ENCODE measurements at regions not wholly inside any gene's neighbourhood (a gene's known extent, or its start where the extent isn't known, plus 50 kb on each side); places are given as distances from the start of the nearest gene placed in this dataset.

DNA sequence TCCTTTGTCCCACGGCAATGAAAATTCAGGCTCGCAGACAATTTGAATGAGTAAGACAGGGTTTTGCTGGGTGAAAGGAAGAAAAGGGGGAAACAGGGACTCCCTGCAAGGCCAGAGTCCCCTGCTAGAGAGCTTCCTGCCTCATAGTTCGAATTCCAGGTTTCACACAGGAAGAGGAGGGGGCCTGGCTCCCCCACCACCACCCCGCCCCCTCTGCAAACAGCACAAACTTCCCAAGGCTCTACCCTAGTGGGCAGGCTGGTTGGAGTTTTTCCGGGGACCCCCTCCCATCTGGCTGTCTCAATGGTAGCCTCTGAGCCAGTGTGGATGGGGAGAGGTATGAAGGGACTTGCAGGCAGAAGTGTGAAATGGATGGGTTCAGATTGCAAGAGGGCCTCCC is 57.4 kb upstream of the NEBL start:
- H3K9me3 Mint-ChIP-seq, result no peaks in the 10 kb centered on the region
- H3K36me3 Mint-ChIP-seq, result no peaks in the 10 kb centered on the region
- no peak overlapping the region for H3K4me3 Mint-ChIP-seq
- ATAC-seq (ENCODE audit: low read depth), result no peak
- H3K27me3 Mint-ChIP-seq, result no peaks in the 10 kb centered on the region
- H3K4me1 Mint-ChIP-seq, result no peaks in the 10 kb centered on the region
- POLR2A ChIA-PET, result no interaction called here
- no peak overlapping the region for H3K27ac Mint-ChIP-seq
- no peak for DNase-seq

DNA sequence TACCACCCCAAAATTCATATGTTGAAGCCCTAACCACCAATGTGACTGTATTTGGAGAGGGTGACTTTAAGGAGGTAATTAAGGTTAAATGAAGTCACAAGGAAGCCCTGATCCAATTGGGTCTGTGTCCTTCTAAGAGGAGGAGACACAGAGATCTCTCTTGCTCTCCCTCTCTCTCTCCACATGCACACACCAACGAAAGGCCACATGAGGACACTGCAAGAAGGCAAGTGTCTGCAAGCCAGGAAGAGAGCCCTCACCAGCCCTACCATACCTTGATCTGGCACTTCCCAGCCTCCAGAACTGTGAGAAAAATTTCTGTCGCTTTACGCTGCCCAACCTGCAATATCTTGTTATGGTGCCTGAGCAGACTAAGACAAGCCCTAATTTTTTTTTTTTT is 56.0 kb upstream of the NEBL start:
- H3K4me3 Mint-ChIP-seq, result no peak overlapping the region
- H3K36me3 Mint-ChIP-seq, result no peaks in the 10 kb centered on the region
- DNase-seq (no peak), ATAC-seq (ENCODE audit: low read depth) (no peak)
- no peak overlapping the region for H3K27ac Mint-ChIP-seq
- POLR2A ChIA-PET, result no interaction called here
- no peaks in the 10 kb centered on the region for H3K4me1 Mint-ChIP-seq
- no peaks in the 10 kb centered on the region for H3K27me3 Mint-ChIP-seq
- no peaks in the 10 kb centered on the region for H3K9me3 Mint-ChIP-seq

DNA sequence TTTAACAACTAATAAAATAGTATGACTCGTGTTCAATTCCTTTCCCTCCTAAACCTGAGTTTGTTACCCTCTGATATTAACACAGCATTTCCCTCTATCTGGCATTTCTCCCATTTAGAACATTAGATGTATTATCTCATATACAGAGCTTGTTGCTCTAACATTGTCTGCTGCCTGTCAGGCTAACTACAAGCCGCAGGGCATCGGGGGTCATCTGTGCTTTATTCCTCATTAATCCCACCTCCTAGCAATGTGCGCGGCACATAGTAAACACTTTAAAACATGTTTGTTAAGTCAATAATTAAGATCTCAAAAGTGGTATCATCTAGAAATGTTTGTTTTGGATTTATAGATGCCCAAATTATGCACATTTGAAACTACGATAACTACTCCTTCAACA is 52.9 kb upstream of the NEBL start:
- DNase-seq (no peak), ATAC-seq (ENCODE audit: low read depth) (no peak)
- no peaks in the 10 kb centered on the region for H3K27me3 Mint-ChIP-seq
- H3K4me3 Mint-ChIP-seq, result no peak overlapping the region
- H3K9me3 Mint-ChIP-seq, result no peaks in the 10 kb centered on the region
- POLR2A ChIA-PET, result no interaction called here
- no peak overlapping the region for H3K27ac Mint-ChIP-seq
- H3K36me3 Mint-ChIP-seq, result no peaks in the 10 kb centered on the region
- no peaks in the 10 kb centered on the region for H3K4me1 Mint-ChIP-seq

DNA sequence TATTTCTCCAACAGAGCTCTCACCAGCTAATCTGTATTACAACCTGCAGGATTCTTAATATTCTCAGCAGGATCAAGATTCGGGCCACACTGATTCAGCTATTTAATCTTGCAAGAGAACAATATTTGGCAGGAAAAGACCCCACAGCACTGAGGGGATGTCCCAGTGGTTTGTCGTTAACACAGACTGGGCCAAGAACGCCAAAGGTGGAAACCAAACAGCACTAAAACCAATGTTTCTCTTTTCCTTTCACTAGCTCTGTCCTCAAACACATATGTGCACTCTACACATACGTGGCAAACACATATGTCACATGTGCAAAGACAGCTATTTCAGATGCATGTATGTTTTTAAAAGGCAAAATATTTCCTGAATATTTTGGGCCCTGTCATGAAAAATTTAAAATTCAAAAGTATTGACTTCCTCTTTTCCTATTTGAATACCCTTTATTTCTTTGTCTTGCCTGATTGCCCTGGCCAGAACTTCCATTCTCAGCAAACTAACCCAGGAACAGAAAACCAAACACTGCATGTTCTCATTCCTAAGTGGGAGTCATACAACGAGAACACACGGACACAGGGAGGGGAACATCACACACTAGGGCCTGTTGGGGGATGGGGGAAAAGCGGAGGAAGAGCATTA is 51.7 kb upstream of the NEBL start:
- no peaks in the 10 kb centered on the region for H3K36me3 Mint-ChIP-seq
- no peaks in the 10 kb centered on the region for H3K27me3 Mint-ChIP-seq
- H3K9me3 Mint-ChIP-seq, result no peaks in the 10 kb centered on the region
- H3K4me3 Mint-ChIP-seq, result no peak overlapping the region
- ATAC-seq (ENCODE audit: low read depth) (no peak), DNase-seq (no peak)
- no peak overlapping the region for H3K27ac Mint-ChIP-seq
- POLR2A ChIA-PET, result no interaction called here
- no peaks in the 10 kb centered on the region for H3K4me1 Mint-ChIP-seq

Data from activated naive CD8-positive, alpha-beta T cell treated with anti-CD3 and anti-CD28 coated beads, Interleukin-2, amount 10 ng/mL, durations not matched to agents 7 days and 5 days (primary cell).